ENCODE measurements at regions not wholly inside any gene's neighbourhood (a gene's known extent, or its start where the extent isn't known, plus 50 kb on each side); places are given as distances from the start of the nearest gene placed in this dataset.

DNA sequence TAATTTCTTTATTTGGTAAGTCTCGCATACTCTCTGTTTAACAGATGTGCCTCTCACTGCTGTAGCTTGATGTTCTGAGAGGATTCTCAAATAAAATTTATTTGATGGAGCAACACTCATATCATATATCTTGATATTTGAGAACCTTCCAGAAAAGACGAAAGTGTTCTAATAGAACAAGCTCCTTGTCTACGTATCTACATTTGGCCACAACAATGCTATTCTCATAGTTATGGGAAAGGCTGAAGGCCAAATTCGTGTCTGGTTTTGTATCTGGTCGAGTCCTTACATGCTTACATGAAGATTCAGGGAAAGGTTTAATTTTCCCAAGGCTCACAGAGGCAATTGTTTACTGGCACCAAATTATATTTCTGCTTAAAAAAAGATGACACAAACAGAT lies 186.7 kb upstream of the SLC38A2 start:
- Mint-ChIP-seq H3K36me3 (ENCODE audit: insufficient read depth, unreplicated experiment) (no peaks in the 10 kb centered on the region), H3K4me1 (ENCODE audit: low read depth, unreplicated experiment) (peaks cover 31% of the 10 kb centered on the region), H3K4me3 (ENCODE audit: low read depth, unreplicated experiment) (no peak overlapping the region), H3K27me3 (ENCODE audit: unreplicated experiment) (no peaks in the 10 kb centered on the region), H3K9me3 (ENCODE audit: low read depth, unreplicated experiment) (no peaks in the 10 kb centered on the region), H3K27ac (ENCODE audit: unreplicated experiment) (no peak overlapping the region)
- DNase-seq, result no peak
- BruUV-seq (replicated peaks), result no TSS peak
- intact Hi-C loops (cut with micrococcal nuclease; ENCODE audit: unreplicated experiment), result no loop called here
- TF ChIP-seq CTCF (IDR thresholded peaks at IDR 0.05; ENCODE audit: unreplicated experiment), result no peak
- CTCF ChIA-PET, result no interaction called here

GRCh38 chr12:46558677-46559076 lies 186.1 kb upstream of the SLC38A2 start:
- no peak for TF ChIP-seq CTCF (IDR thresholded peaks at IDR 0.05; ENCODE audit: unreplicated experiment)
- no peak for DNase-seq
- Mint-ChIP-seq H3K9me3 (ENCODE audit: low read depth, unreplicated experiment) (no peaks in the 10 kb centered on the region), H3K36me3 (ENCODE audit: insufficient read depth, unreplicated experiment) (no peaks in the 10 kb centered on the region), H3K27ac (ENCODE audit: unreplicated experiment) (no peak overlapping the region), H3K4me1 (ENCODE audit: low read depth, unreplicated experiment) (peaks cover 31% of the 10 kb centered on the region), H3K27me3 (ENCODE audit: unreplicated experiment) (no peaks in the 10 kb centered on the region), H3K4me3 (ENCODE audit: low read depth, unreplicated experiment) (no peak overlapping the region)
- intact Hi-C loops (cut with micrococcal nuclease; ENCODE audit: unreplicated experiment), result no loop called here
- no TSS peak for BruUV-seq (replicated peaks)
- CTCF ChIA-PET, result no interaction called here

DNA sequence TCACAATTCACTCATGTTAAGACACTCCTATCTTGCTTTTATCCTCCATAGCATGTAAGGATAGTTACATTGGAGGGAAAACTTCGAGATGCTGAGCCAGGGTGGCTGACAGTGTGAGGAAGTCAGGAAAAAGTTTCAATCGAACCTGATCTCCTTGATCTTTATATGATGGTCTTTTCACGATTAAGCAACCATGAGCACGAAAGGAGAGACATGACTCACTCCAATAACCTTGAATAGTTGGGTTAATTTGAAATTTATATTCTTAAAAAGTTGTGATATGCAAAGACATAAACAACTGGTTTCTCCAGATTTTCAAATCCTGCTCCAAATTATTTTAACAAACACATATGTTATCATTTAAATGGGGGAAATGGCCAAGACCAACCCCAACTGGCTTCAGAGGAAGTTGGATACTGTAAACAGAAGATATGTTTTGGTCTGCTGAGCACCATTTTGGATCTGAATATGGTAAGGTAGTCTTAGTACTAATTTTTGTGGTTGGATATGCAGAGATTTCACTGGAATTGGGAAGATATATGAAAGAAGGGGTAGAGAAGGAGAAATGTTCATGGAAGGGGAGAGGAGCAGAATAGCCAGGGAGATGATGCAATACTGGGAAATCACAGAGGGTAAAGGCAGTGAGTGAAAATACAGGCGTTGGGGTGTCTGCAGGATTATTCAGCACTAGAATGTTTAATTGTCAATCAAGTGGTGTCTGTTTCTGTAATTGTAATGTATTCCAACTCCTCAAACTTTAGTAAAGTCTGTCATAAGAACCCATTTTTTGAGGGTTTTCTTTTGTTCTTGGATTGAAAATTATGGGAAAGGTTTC lies 185.2 kb upstream of the SLC38A2 start:
- peaks cover 29% of the 10 kb centered on the region for H3K4me1 Mint-ChIP-seq (ENCODE audit: low read depth, unreplicated experiment)

GRCh38 chr12:46556819-46557524 lies 184.4 kb upstream of the SLC38A2 start:
- intact Hi-C loops (cut with micrococcal nuclease; ENCODE audit: unreplicated experiment), result no loop called here

More for the DNA sequence above, 185.2 kb upstream of the SLC38A2 start:
- BruUV-seq (replicated peaks), result no TSS peak
- Mint-ChIP-seq H3K27me3 (ENCODE audit: unreplicated experiment) (no peaks in the 10 kb centered on the region), H3K9me3 (ENCODE audit: low read depth, unreplicated experiment) (no peaks in the 10 kb centered on the region), H3K4me3 (ENCODE audit: low read depth, unreplicated experiment) (no peak overlapping the region), H3K36me3 (ENCODE audit: insufficient read depth, unreplicated experiment) (no peaks in the 10 kb centered on the region), H3K27ac (ENCODE audit: unreplicated experiment) (no peak overlapping the region)
- CTCF ChIA-PET, result no interaction called here
- intact Hi-C loops (cut with micrococcal nuclease; ENCODE audit: unreplicated experiment), result no loop called here
- no peak for TF ChIP-seq CTCF (IDR thresholded peaks at IDR 0.05; ENCODE audit: unreplicated experiment)
- DNase-seq, result no peak

More at GRCh38 chr12:46556819-46557524, 184.4 kb upstream of the SLC38A2 start:
- Mint-ChIP-seq H3K36me3 (ENCODE audit: insufficient read depth, unreplicated experiment) (no peaks in the 10 kb centered on the region), H3K27me3 (ENCODE audit: unreplicated experiment) (no peaks in the 10 kb centered on the region), H3K9me3 (ENCODE audit: low read depth, unreplicated experiment) (no peaks in the 10 kb centered on the region), H3K4me1 (ENCODE audit: low read depth, unreplicated experiment) (peaks cover 22% of the 10 kb centered on the region), H3K4me3 (ENCODE audit: low read depth, unreplicated experiment) (no peak overlapping the region), H3K27ac (ENCODE audit: unreplicated experiment) (no peak overlapping the region)
- no peak for TF ChIP-seq CTCF (IDR thresholded peaks at IDR 0.05; ENCODE audit: unreplicated experiment)
- BruUV-seq (replicated peaks), result no TSS peak
- DNase-seq, result no peak
- CTCF ChIA-PET, result no interaction called here

Measured in Calu3 (cell line).